HG02840 (cell line): ENCODE measurements at regions not wholly inside any gene's neighbourhood (a gene's known extent, or its start where the extent isn't known, plus 50 kb on each side); places are given as distances from the start of the nearest gene placed in this dataset.
"Not testable (repeated sequence)": the region's sequence is repeated elsewhere in the genome, so short reads cannot be mapped to it uniquely, and the experiment has no call there.

Experiments
- ATAC-seq: cut with Tn5 transposase; IDR thresholded peaks from one replicate; pipeline ENCODE4 v1.9.1; 2021; ENCODE audit warnings: mild to moderate bottlenecking, moderate library complexity, moderate number of reproducible peaks; ENCODE audit not compliant: unreplicated experiment, low FRiP score

- ATAC-seq, result no peak
Observed at GRCh38 chrX:13478740-13479451, 90.5 kb upstream of the EGFL6 start.

GRCh38 chrX:13476384-13476783 is 93.0 kb upstream of the EGFL6 start:
- ATAC-seq, result no peak

- ATAC-seq, result no peak
Observed at GRCh38 chrX:13474164-13474516, 95.3 kb upstream of the EGFL6 start.

GRCh38 chrX:13473442-13474163 is 95.8 kb upstream of the EGFL6 start:
- ATAC-seq, result peak; percentile 84

- no peak for ATAC-seq
Observed at GRCh38 chrX:13472975-13473374, 96.4 kb upstream of the EGFL6 start.

GRCh38 chrX:13471269-13471668 is 98.1 kb upstream of the EGFL6 start:
- ATAC-seq, result no peak

GRCh38 chrX:13470685-13470977 is 98.8 kb upstream of the EGFL6 start:
- ATAC-seq, result no peak

- ATAC-seq, result no peak
Observed at GRCh38 chrX:13469963-13470684, 99.3 kb upstream of the EGFL6 start.

GRCh38 chrX:13468096-13468495 is 101.3 kb upstream of the EGFL6 start:
- ATAC-seq, result no peak

GRCh38 chrX:13467243-13467642 is 102.2 kb upstream of the EGFL6 start:
- no peak for ATAC-seq

GRCh38 chrX:13464599-13465275 is 104.7 kb upstream of the EGFL6 start:
- ATAC-seq, result no peak

- no peak for ATAC-seq
Observed at GRCh38 chrX:13463608-13464007, 105.8 kb upstream of the EGFL6 start.

- no peak for ATAC-seq
Observed at GRCh38 chrX:13452283-13452682, 117.1 kb upstream of the EGFL6 start.

- no peak for ATAC-seq
Observed at GRCh38 chrX:13449441-13449840, 120.0 kb upstream of the EGFL6 start.

- no peak for ATAC-seq
Observed at GRCh38 chrX:13448941-13449340, 120.5 kb upstream of the EGFL6 start.

GRCh38 chrX:13441608-13442007 is 121.8 kb upstream of the ATXN3L start:
- ATAC-seq, result not testable (repeated sequence)

- no peak for ATAC-seq
Observed at GRCh38 chrX:13440176-13440575, 120.3 kb upstream of the ATXN3L start.

GRCh38 chrX:13433298-13433605 is 113.4 kb upstream of the ATXN3L start:
- ATAC-seq, result no peak

- no peak for ATAC-seq
Observed at GRCh38 chrX:13432414-13433297, 112.8 kb upstream of the ATXN3L start.

GRCh38 chrX:13430136-13430827 is 110.4 kb upstream of the ATXN3L start:
- ATAC-seq, result no peak
